ENCODE measurements at regions not wholly inside any gene's neighbourhood (a gene's known extent, or its start where the extent isn't known, plus 50 kb on each side); places are given as distances from the start of the nearest gene placed in this dataset.

DNA sequence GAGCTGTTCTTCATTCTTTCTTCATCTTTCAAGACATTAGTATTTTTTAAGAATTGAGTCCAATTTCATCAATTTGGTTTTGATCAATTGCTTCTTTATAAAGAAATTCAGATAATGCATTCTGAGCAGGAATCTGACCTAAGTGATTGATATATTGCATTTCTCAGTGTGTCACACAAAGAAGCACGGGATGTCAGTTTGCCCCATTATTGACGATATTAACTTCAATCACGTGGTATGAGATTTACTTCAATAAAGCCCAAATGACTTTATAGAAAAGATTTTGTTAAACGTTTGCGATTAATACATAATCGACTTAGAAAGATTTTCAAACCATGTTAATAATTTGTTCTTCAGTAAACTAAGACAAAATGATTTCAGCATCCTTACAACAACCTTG, 1254.2 kb downstream of the FSCB start:
- DNase-seq, result no peak

DNA sequence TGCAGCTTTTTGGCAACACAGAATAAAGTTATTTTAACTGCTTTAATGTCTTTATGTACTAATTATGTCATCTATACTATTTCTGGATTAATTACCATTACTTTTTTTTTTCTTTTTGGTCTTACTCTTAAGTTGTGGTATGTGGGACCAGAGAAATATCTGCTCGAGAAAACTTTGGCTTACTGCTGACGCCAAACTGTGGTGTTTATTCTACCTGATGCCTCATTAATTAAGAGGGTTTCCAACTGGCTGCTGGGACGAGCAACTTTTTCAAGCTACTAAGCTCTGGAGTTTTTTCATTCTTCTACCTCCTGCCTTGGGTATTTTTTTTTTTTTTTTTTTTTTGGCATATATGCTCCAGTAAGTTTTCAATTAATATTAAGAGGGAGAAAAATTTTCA, 1257.5 kb downstream of the FSCB start:
- no peak for DNase-seq

DNA sequence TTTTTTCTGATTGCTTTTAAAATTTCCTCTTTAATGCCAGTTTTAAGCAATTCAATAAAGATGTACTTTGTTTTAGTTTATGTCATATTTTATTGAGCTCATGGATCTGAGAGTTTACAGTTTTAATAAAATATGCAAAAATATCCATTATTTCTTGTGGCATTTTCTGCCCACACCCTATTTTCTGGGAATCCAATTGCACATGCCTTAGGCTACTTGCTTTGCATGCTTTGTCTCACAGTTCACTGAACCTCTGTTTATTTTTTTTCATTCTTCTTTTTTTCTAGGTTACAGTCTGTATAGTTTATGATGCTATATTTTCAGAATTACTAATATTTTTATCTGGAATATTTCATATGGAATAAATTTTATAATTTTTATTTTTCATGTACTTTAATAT, 1258.0 kb downstream of the FSCB start:
- DNase-seq, result no peak

DNA sequence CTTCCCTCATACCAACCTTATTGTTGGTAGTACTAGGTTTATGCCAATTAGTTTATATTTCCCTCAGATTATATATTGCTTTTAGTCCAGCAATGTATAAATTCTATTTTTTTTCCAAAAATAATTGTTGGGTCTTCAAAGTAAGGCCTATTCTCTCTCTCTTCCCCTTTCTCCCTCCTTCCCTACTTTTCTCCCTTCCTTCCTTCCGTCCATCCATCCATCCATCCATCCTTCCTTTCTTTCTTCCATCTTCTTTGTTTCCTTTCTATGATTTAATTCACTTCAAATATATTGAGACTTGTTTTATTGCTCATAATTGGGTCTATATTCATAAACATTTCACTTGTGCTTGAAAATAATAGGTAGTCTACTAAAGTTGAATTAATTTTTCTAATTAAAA, 1259.2 kb downstream of the FSCB start:
- DNase-seq, result no peak

DNA sequence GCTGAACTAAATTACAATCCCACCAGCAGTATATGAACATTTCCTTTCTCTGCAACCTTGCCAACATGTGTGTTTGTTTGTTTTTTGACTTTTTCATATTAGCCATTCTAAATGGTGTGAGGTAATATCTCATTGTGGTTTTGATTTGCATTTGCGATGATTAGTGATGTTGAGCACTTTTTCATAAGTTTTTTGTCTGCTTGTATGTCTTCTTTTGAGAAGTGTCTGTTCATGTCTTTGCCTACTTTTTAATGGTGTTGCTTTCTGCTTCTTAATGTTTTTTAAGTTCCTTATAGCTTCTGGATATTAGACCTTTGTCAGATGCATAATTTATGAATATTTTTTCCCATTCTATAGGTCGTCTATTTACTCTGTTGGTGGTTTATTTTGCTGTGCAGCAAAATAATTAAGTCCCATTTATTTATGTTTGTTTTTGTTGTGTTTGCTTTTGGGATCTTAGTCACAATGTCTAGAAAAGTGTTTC, 1262.9 kb downstream of the FSCB start:
- no peak for DNase-seq

DNA sequence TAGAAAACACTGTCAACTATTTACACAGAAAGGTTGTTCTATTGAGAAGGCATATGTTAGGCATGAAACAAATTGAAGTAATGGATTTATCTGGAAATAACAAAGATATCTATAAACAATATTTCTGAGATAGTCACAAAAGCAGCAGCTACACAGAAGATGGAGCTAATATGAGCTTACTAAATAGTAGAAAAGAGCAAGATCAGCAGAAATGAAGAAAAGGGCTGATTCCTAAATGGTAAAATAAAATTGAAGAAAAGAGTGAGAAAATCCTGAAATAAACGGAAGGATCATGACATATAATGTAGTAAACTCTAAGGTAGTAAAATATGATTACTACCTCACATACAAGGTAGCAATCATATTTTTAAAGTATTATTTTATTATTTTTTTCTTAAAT, 1263.9 kb downstream of the FSCB start:
- DNase-seq, result no peak

DNA sequence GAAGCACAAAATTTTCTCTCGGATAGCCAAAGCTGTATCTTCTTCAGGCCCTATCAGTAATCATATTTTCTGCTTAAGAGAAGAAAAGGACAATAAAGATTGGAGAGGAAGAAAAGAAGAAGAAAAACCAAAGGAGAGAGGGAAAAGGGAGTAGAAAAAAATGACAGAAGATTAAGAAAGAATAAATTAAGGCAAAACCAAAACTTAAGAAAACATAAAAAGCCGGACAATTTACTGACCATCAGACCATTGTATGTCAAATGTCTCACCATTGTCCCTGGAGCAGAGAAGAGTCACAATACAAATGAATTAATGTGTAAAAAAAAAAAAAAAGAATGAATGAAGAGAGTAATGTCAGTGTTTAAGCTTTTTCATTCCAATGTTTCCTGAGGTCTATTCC, 1274.8 kb downstream of the FSCB start:
- no peak for DNase-seq

DNA sequence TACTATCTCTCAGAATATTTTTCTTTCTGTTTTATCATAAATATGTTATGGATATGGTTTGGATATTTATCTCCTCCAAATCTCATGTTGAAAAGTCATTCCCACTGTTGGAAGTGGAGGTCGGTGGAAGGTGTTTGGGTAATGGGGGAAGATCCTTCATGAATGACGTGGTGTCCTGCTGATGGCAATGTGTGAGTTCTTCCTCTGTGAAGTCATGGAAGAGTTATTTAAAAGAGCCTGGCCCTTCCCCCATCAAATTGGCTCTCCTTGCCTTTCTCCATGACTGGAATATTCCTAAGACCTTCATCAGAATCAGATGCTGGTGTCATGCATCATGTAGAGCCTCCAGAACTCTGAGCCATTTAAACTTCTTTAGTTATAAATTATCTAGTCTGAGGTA, 1291.6 kb downstream of the FSCB start:
- DNase-seq, result no peak

DNA sequence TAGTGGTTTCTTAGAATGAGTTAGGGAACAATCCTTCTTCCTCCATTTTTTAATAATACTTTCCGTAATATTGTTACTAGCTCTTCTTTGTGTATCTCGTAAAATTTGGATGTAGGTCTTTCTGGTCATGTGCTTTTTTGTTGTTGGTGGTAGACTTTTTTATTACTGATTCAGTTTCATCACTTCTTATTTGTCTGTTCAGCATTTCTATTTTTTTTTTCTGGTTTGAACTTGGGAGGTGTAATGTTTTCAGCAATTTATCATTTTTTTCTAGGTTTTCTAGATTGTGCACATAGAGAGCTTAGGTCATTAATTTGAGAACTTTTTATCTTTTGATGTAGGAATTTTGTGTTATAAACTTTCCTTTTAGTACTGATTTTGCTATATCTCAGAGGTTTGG, 1299.9 kb downstream of the FSCB start:
- DNase-seq, result no peak

DNA sequence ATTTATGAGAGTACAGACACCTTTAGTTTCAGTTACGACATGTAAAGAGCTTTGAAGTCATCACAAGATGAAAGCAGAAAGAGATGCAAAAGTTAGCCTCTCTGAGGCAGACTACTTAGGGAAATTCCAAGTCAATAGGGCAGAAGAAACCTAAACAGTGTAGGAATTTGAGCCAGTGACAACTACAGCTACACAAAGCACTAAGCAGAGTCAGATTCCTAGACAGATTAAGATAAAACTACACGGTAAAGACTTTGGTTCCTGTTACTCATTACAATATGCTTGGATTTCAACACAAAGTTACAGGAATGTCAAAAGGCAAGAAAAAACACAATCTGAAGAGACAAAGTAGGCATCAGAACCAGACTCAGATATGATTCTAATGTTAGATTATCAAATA, 1302.3 kb downstream of the FSCB start:
- DNase-seq, result no peak

DNA sequence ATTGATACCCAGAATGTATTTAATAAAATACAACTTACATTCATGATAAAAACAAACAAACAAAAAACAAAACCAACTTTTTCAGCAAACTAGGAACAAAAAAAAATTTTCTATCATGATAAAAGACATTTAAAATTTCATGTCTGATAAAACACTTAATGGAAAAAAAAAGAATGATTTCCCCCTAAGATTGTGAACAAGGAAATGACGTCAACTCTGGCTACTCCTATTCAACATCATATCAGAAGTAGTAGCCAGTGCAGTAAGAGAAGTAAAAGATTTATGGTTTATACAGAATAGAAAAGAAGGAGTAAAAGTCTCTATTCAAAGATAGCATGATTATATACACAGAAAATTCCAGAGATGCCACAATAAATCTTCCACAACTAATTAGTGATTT, 1306.6 kb downstream of the FSCB start:
- DNase-seq, result no peak

DNA sequence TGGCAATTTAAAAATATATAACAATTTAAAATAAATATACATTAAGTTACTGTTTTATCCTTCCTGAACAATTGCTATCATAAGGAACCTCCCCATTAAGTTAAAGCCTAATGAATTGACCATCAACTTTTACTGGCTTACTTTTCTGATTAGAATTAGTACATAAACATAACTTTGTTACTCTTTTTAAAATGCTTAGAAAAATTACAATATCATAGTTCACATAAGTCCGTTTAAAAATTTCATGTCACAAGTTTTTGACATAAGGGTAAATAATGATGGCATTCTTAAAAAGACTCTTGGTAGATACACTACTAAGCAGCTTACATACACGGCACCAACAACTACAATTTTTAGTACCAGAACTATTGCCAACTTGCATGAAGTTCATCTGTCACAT, 1308.6 kb downstream of the FSCB start:
- no peak for DNase-seq

DNA sequence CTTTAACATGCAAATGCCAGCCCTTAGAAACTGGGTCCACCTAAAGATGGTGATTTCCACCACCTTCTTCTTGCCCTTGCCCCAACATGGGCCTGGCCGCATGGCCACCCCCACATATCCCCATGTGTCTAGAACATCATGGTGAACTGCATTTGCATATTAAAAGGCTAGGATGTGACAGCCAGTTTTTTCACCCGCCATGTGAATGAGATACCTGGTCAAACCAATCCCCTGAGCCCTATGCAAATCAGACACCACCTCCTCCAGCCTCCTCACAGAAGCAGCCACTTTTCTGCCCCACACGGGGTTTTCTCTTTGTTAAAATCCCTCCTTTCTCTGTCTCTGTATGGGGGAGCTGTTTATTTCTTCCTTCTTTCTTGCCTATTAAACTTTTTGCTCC, 1322.5 kb downstream of the FSCB start:
- no peak for DNase-seq

DNA sequence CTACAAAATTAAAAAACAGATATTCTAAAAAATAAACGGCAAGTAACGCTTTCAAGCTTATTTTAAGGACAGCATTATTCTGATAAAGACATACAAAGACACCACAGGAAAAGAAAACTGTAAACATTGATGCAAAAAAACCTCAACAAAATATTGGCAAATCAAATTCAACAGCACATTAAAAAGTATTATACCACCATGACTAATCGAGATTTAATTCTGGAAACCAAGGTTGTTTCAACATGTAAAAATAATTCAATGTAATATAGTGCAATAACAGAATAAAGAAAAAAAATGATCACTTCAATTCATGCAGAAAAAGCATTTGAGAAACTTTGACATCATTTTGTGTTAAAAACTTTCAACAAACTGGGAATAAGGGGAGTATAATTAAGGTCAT, 1323.2 kb downstream of the FSCB start:
- no peak for DNase-seq

DNA sequence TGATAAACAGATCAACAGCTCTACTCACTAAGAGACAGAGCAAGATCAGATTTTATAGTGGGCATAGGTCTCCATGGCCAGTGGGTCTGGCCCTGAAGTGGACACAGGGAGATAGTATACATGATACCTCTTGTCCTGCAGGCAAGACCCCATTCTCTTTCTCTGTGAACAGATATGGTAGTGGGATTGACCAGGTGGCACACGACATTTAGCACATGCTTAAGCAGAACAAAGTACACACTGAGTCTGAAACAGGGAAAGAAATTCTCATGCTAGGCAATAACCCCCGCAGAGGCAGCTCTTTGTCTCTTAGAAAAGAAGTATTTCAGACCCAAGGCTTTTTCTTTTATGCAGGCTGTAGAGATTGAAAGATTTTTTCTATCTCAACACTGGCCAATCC, 1331.2 kb downstream of the FSCB start:
- no peak for DNase-seq

DNA sequence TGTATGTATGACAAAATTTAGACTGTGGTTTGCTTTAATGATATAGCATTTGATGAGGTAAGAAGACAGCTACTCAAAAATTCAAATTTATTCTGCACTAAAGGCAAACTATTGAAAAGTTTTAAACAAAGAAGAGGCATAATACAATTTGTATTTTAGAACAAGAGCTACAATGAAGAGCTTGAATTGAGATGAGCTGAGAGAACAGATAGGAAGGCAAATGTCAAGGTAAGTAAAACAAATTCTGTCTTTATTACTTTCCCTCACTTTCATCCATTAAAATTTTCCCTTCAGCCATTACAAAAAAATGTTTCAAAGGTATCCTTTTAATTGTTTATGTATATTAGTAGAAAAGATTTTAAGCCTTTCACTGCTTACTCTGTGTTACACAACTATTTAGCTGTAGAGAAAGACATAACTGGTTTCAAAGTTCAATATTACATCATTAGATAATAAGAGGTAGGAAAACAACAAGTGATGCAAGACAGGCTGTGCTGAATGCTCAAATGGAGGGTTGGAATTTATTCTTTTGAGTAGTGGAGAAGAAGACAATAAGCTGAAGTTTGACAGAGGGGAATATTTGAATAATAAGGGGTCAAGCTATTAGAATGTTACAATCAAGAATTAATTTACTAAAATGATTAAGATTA, 1334.1 kb downstream of the FSCB start:
- no peak for DNase-seq

DNA sequence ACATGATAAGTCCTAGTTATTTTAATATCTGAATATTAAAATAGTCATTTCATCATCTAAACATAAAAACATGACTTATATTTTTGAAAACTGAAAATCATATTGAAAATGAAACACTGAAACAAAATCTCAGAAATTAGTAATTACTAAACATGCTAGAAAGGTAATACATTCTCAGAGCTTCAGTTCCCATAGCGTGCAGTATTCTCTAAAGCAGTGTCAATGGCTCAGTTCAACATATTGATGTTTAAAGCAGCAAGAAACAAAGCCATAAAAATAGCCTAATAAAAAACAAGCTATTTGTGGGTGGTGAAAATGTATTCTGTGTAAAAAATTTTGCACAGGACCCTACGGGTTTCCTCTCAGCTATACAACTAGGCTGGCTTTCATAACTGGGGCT, 1337.4 kb downstream of the FSCB start:
- no peak for DNase-seq

DNA sequence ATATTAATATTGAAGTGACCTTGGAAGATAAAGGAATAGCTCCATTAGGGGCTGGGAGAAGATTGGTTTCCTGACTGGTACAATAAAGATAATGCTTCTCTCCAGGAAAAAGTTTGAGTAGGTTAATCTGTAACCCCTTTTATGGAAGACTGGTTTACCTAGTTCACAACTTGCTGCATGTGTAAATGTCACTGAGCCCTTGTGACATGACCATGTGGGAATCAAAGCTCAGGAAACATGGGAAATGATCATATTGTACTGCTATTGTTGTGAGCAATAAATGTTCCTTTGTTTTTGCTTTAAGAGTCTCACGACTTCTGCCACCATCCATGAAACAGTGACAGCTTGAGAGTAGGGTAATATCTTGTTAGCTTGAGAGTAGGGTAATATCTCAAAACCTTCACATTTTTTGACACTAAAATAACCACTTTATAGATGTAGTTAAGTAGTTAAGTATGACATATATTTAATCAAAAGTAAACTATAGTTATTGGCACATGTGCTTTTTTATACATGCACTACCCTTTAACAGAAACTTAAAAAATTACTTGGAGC, 1338.6 kb downstream of the FSCB start:
- no peak for DNase-seq

DNA sequence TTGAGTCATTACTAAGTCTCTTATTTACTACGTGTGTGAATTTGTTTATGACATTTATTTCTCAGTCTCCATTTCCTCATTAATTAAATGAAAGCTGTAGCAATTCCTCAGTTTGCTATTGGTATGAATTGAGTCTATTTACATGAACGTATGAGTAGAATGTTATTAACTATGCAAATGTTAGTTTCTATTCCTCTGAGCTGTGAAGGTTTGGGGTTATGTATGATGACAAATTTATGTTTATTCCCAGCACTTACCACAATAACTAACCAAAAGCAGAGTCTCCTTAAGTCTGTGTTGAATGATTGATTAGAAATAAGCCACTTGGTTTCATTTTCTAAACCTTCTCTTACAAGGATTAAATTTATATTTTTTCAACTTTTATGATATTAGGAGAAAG, 1340.9 kb downstream of the FSCB start:
- no peak for DNase-seq

DNA sequence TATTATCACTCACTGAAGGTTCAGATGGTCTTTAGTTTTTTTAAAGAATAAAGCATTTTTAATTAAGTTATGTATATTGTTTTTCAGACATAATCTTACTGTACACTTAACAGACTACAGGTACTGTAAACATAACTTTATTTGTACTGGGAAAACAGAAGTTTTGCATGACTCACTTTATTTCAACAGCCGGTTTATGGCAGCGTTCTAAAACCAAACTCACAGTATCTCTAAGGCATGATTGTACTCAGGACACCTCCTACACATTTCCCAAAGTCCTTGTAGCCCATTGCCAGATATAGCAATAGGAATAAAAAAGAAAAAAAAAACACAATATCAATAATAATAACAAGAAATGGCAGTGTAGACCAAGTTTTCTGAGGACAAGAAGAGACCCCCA, 1341.4 kb downstream of the FSCB start:
- no peak for DNase-seq

DNA sequence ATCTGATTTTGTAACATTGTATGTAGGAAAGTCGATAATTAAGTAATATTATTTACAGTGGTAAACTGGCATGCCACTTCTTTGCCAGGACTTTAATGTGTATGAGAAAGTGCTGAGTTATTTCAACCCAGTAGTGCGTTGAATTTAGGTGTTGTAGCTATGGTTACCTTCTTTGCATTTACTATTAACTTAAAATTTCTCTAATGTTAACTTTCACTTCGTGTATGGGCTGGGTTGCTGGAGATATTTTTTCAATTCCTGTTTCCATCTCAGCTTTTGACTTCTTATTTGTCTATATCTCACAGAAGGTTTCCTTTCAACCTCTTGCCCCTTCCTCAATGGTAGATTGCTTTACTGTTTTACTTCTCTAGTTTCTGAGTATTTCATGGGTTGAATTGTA, 1345.6 kb downstream of the FSCB start:
- DNase-seq, result no peak

DNA sequence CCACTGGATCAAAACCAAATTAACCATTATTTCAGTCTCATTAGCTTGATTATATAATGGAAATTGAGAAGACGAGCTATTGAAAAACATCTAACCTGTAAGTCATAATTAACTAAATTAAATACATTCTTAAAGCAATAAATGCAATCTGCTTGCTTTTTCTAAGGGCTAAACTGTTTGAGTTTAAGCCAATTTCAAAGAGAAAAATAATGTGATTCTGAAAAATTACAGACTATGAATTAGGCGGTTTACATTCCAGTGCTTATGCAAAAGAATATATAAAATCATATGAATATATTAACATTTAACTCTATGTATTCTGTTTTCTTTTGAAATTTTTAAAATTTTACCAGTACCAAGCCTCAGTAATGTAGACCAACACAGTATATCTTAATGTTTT, 1349.4 kb downstream of the FSCB start:
- DNase-seq, result no peak

DNA sequence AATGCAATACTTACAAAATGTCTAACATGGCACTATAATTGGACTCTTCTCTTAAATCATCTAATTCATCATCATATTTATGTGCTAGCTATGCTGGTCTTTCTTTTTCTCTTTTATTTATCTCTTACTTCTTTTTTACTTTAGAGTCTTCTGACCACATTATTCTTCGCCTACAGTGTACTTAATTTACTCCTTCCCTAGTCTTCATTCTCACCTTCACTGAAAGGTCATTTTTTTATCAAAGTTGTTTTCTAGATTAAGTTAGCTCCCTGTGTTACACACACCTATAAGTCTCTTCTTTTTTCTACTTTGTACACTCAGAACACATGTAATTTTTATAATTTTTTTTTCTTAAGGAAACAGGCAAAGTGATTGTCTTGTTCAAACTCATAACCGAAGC, 1351.2 kb downstream of the FSCB start:
- DNase-seq, result no peak

DNA sequence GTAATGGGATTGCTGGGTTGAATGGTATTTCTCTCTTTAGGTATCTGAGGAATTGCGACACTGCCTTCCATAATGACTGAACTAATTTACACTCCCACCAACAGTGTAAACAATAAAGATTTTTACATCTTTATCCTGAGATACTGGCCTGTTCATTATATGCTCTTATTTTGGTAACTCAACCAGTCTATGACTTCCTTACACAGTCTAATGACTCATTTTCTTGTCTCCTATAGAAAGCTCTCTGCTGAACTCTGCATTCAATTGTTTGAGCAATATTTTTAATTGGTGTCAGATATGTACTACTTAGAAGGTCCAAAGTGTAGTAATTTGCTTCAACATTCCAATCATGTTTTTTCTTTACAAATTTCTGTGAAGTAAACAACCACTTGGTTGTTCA, 1351.8 kb downstream of the FSCB start:
- no peak for DNase-seq

DNA sequence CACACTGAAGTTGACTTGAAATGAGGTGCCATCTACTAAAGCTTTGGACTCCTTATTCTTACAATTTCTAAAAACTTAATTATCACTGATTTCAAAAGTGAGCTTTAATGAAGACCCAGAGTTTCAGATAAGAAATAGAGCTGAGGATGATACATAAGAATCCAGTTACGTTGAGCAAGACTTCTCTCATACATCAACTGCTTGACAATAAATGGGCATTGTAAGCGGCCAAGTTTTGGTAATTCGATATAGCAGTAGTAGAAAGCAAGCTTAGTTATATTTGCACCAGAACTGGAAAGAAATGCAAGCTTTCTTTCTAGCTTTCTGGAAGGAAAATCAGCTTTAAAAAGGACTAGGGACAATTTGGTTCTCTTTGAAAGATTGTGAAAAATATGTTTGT, 1359.6 kb downstream of the FSCB start:
- DNase-seq, result no peak
